NCI-H1417 treated with DMSO at 0.1 percent for 48 hours (cell line): ENCODE measurements at regions not wholly inside any gene's neighbourhood (a gene's known extent, or its start where the extent isn't known, plus 50 kb on each side); places are given as distances from the start of the nearest gene placed in this dataset.
"Not testable (repeated sequence)": the region's sequence is repeated elsewhere in the genome, so short reads cannot be mapped to it uniquely, and the experiment has no call there.

ENCODE experiments used
- DNase-seq: peaks from one replicate; lab custom pipeline; 2025; lab: John Stamatoyannopoulos, UW

- no peak for DNase-seq
Measured at GRCh38 chr15:70525551-70525950, 237.8 kb downstream of the UACA start.

DNA sequence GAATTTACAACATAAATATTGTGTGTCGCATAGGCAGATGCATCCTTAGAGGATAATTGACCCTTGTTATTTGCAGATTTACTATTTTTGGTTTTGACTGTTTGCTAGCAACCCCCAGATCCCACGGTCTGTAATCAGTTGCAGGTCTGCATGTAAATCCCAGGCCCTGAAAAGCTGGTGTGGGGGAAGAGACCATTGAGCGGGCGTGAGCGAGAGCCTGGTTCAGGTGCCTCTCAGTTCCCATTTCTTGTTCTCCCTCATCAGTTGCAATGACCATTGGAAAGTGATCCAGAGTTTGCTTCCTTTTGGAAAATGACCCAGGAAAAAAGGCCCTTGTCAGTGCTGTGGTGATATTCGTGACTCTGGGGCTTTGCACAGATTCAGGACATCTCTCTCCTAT lies 238.9 kb downstream of the UACA start:
- DNase-seq, result no peak

DNA sequence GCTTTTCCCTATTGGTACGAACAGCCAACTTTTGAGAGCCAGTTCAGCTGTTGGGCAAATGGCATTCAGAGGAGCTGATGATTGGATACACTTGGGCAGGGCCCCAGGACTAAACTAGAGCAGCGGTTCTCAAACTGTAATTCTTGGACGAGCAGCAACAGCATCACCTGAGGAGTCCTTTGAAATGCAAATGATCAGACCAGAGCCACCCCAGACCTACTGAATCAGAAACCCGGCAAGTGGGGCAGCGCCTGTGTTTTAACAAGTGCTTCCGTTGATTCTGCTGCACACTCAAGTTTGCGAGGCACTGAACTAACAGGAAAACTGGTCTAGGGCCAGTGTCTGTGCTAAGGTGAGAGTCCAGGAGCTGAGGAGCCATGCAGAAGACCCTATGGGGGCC lies 239.7 kb downstream of the UACA start:
- no peak for DNase-seq

DNA sequence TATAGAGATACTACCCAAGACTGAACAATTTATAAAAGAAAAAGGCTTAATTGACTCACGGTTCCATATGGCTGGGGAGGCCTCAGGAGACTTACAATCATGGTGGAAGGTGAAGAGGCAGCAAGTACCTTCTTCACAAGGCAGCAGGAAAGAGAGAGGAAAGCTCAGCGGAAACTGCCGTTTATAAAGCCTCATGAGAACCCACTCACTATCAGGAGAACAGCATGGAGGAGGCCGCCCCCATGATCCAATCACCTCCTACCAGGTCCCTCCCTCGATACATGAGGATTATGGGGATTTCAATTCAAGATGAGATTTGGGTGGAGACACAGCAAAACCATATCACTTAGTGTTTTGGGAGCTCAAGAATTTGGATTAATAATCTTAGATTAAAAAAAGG lies 240.2 kb downstream of the UACA start:
- DNase-seq, result no peak

GRCh38 chr15:70522323-70522966 lies 240.9 kb downstream of the UACA start:
- DNase-seq, result no peak

DNA sequence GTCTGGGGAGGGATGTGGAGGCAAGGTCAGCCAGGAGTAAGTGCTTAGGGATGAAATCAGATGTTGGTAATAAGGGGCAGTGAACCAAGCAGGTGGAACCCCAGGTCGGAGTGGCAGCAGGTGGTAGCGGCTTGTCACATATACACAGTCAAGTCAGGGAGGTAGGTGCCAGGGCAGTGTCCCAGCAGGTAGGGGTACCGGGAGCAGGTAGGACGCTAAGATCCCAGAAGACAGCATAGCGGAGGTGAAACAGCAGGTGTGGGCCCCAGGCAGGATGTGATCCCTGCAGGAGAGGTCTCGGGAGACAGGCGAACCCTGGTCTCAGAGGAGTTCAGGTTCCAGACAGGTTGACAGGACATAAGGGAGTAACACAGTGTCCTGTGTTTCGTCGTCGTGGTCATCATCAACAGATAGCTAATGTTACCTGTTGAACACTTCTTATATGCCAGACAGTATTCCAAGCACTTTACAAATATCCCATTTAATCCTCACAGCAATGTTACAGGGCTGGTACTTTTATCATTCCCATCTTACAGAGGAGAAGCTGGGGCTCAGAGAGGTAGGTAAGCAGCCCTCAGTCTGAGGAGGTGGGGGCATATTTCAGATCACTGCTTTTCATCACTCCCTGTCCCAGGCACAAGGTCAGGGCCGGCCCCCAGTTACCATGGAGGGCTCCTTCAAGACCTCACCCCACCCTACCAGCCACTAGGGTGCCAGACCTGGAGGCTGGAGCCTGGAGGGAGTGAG lies 241.6 kb downstream of the UACA start:
- DNase-seq, result no peak

GRCh38 chr15:70519616-70520015 lies 243.7 kb downstream of the UACA start:
- no peak for DNase-seq

GRCh38 chr15:70519004-70519365 lies 244.4 kb downstream of the UACA start:
- no peak for DNase-seq

DNA sequence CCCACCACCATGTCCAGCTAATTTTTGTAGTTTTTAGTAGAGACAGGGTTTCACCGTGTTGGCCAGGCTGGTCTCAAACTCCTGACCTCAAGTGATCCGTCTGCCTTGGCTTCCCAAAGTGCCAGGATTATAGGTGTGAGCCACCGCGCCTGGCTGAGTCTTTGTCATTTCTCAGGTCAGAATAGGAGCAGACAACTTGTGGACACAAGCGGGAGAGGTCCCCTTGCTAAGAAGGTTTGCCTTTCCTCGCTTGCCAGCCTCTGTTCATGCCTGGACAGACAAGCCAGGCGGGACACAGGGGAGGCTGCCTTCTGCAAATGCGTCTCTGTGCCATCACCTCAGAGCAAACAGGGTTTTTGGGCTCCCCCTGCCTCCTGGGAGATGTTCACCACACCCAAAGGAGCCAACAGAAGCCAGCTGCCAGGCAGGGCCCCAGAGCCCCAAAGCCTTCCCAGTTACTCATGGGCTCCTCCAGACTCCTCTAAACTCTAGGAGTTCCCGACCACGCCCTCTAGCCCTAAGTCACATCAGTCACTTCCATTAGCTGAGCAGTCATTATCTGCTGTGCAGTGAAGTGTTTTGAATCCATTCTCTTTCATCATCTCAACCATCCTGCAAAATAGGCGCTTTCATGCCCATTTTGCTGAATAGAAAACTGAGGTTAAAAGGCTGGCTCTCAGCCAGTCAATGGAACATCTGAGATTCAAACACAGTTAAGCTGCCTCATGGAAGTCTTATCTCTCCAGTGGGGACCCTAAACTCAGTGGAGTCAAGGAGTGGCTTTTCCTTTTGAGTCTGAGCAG lies 245.0 kb downstream of the UACA start:
- DNase-seq, result no peak

DNA sequence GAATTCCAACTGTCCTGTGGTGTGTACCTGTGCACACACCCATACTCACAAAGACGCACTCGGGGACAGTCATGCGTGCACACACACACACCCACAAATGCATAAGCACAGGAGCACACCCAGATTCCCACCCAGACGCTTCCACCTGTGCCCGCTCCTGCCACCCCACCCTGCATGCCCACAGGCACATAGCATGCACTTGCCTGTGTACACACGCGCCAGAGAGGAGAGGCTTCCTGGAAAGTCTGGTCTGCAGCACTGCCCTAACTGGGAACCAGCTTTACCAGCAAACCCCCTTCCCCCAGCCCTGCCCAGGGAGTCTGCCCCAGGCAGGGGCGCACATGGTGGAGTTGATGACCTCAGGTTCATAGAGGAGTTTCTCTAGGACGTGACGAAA lies 246.2 kb downstream of the UACA start:
- no peak for DNase-seq

DNA sequence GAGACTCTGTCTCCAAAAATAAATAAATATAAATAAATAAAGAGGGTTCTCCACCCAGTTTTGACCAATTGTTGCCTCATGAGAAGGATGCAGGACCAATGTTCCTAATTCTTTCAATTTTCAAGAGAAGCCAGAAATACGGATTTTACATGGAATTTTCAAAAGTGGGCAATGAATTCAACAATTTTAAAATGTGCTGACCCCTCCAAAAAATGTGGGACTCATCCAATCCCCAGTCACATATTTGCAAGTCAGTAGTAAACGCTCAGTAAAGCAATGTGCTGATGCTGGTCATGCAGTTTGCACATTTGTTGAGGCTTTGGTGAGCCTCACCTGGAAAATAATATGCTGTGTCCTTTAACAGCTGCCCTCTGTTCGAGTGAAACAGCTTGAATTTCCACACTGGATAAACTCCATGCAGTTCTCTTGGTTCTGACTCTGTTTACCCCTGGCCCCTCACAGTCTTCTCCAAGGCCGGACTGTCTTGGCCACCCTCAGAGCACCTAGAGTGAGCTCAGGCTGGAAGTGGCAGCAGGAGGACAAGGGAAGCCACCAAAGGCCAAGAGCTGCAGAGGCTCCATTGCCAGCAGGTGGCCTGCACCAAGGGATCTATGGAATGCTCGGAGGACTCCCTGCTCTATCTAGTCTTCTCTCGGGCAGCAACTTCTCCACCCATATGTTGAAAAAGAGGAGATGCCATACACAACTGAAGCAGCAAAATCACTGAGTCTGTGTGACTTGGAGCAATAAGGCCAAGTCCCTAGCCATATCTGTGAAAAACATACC lies 246.8 kb downstream of the UACA start:
- no peak for DNase-seq

GRCh38 chr15:70514251-70514650 lies 249.1 kb downstream of the UACA start:
- DNase-seq, result no peak

- DNase-seq, result no peak
Measured at GRCh38 chr15:70513819-70514218, 249.5 kb downstream of the UACA start.

DNA sequence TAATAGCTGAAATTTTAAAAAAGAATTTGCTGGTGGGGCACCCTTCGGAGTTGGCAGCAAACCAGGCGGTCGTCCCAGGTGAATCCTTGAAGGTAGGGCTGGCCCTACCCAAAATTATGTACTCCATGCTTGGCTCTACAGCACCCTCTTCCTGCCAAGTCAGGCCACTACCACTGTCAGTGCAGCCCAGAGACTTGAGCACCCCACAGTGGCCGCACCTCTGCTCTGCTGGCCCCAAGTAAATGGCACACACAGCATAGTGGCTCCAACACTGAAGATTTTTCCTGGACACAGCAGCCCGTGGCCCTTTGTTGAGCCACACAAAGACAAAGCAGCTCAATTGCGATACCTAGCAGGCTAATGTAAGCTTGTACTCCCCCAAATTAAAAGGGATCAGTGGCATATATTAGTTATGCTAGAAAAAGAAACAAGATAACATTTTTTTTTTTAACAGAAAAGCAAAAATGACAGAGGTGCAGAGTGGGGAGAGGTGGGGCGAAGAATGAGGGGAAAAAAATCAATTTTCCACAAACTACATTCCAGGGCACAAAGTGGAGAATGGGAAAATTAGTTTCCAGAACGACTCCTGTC lies 250.5 kb downstream of the UACA start:
- DNase-seq, result no peak

GRCh38 chr15:70511972-70512587 lies 251.3 kb downstream of the UACA start:
- not testable (repeated sequence) for DNase-seq

DNA sequence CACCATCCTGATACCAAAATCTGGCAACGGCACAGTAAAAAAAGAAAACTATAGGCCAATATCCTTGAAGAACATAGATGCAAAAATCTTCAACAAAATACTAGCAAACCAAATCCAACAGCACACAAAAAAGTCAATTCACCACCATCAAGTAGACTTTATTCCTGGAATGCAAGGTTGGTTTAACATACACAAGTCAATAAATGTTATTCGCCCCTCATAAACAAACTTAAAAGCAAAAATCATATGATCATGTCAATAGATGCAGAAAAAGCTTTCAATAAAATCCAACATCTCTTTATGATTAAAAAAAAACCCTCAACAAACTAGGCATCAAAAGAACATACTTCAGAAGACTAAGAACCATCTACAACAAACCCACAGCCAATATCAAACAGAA lies 252.9 kb downstream of the UACA start:
- DNase-seq, result no peak

DNA sequence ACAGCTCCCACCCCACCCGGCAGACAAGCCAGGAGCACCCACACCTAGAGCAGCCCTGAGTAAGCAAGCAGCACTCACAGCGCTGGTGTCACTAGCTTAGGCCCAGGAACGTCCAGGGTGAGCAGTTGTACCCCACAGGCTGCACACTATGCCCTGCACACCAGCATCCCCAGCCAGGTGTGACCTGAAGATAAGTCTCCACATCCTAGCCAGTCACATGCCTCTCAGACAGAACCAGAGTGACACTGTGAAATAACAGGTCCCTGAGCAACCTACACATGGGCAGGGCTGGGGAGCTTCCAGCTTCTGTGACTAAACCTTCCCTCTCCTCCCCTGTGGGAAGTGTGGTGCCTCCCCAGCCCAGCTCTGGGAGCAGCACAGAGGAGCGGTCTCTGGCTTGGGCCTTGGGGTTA lies 253.6 kb downstream of the UACA start:
- DNase-seq, result no peak

GRCh38 chr15:70509282-70509662 lies 254.1 kb downstream of the UACA start:
- no peak for DNase-seq

- DNase-seq, result no peak
Measured at GRCh38 chr15:70508561-70509281, 254.6 kb downstream of the UACA start.

DNA sequence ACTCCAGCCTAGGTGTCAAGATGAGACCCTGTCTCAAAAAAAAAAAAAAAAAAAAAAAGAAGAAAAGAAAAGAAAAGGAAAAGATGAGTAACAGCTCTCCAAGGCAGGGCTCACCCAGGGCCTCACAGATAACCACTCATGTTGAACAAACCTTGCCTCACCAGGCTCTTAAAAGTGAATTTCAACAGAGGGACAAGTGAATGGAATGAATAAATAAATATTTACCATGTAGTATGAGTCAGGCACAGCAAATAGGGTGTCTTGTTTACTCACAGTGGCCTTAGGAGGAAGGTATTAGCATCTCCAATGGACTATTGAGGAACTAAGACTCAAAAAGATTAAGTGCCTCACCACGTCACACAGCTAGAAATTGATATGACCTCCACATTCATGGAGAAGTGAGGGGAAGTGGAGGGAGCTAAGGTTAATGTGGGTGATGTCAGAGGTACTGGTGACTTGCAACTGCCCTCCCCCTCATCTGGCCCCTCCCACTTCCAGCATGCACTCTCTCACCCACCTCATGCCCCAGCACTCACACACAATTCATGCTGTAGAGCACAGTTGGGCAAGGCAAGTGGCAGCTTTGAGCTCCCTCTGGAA lies 255.5 kb downstream of the UACA start:
- no peak for DNase-seq
